GM12891 (cell line): ENCODE measurements at regions not wholly inside any gene's neighbourhood (a gene's known extent, or its start where the extent isn't known, plus 50 kb on each side); places are given as distances from the start of the nearest gene placed in this dataset.

ENCODE experiments used
- POLR2A ChIP-seq: IDR thresholded peaks from 2 replicates; pipeline ENCODE4 v1.6.1; 2011; ENCODE audit warnings: low read depth, low read length, control low read depth
- POLR2AphosphoS5 ChIP-seq: IDR thresholded peaks from 2 replicates; pipeline ENCODE4 v1.6.1; 2011; ENCODE audit warnings: low read depth, low read length, control low read depth
- POU2F2 ChIP-seq: IDR thresholded peaks from 2 replicates; pipeline ENCODE4 v1.6.1; 2011; ENCODE audit warnings: low read depth, mild to moderate bottlenecking, control low read depth, low read length, moderate library complexity
- SPI1 ChIP-seq: IDR thresholded peaks from 2 replicates; pipeline ENCODE4 v1.6.1; 2011; ENCODE audit warnings: low read depth, low read length, control low read depth
- TAF1 ChIP-seq: IDR thresholded peaks from 2 replicates; pipeline ENCODE4 v1.6.1; 2011; ENCODE audit warnings: low read depth, low read length, control low read depth

DNA sequence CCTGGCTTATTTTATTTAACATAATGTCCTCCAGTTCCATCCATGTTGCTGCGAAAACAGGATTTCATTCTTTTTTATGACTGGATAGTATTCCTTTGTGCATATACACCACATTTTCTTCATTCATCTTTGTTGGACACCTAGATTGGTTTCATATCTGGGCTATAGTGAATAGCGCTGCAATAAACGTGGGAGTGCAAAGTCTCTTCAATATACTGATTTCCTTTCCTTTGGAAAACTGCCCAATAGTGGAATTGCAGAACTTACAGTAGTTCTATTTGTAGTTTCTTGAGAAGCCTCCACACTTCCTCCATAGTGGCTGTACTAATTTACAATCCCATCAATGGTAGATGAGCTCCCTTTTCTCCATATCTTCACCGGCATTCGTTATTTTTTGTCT, 72.5 kb upstream of the KLHL25 start:
- TF ChIP-seq POLR2A: no peak
- no peak for TF ChIP-seq POLR2AphosphoS5
- no peak for TF ChIP-seq POU2F2
- no peak for TF ChIP-seq TAF1
- no peak for TF ChIP-seq SPI1
